ENCODE measurements at regions not wholly inside any gene's neighbourhood (a gene's known extent, or its start where the extent isn't known, plus 50 kb on each side); places are given as distances from the start of the nearest gene placed in this dataset.

- TF ChIP-seq, protein P1, sequence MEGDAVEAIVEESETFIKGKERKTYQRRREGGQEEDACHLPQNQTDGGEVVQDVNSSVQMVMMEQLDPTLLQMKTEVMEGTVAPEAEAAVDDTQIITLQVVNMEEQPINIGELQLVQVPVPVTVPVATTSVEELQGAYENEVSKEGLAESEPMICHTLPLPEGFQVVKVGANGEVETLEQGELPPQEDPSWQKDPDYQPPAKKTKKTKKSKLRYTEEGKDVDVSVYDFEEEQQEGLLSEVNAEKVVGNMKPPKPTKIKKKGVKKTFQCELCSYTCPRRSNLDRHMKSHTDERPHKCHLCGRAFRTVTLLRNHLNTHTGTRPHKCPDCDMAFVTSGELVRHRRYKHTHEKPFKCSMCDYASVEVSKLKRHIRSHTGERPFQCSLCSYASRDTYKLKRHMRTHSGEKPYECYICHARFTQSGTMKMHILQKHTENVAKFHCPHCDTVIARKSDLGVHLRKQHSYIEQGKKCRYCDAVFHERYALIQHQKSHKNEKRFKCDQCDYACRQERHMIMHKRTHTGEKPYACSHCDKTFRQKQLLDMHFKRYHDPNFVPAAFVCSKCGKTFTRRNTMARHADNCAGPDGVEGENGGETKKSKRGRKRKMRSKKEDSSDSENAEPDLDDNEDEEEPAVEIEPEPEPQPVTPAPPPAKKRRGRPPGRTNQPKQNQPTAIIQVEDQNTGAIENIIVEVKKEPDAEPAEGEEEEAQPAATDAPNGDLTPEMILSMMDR (IDR thresholded peaks at IDR 0.05): no peak
- no peak for TF ChIP-seq POLR2AphosphoS5 (IDR thresholded peaks at IDR 0.05; ENCODE audit: insufficient read depth in 1 of 2, low read depth in 1 of 2)
- no peak for TF ChIP-seq POLR2A (IDR thresholded peaks at IDR 0.05)
These were observed 241.7 kb downstream of the CNTN3 start for GRCh38 chr3:74372743-74373142.

All from vagina (tissue), 2 donors.